Heart left ventricle (tissue), 16 donors: ENCODE measurements at regions not wholly inside any gene's neighbourhood (a gene's known extent, or its start where the extent isn't known, plus 50 kb on each side); places are given as distances from the start of the nearest gene placed in this dataset.

Experiments used
- ATAC-seq, 4 donors: fragments of 200-7000 bp; cut with Tn5 transposase; one replicate each; pipeline ENCODE4 v1.9.1; 2020 to 2022; ENCODE audit warnings: moderate library complexity in 4 of 4, mild to moderate bottlenecking in 3 of 4, moderate number of reproducible peaks in 1 of 4
- DNase-seq, 5 donors: peaks; one replicate each; pipeline ENCODE4 v3.0.0-alpha.2; 2020
- H3K27ac ChIP-seq, 12 donors: fragments of 200-600 bp; sonication (generic) in 4 of 12; one replicate each; pipeline versions ENCODE4 v1.5.0 to v1.8.0; 2016 to 2022; ENCODE audit warnings: mild to moderate bottlenecking in 2 of 12
- H3K27me3 ChIP-seq, 9 donors: fragments of 200-600 bp; sonication (generic) in 2 of 9; one replicate each; pipeline versions ENCODE4 v1.5.1 to v1.8.0; 2016 to 2022; ENCODE audit warnings: mild to moderate bottlenecking in 3 of 9
- H3K36me3 ChIP-seq, 9 donors: fragments of 200-600 bp; sonication (generic) in 2 of 9; one replicate each; pipeline versions ENCODE4 v1.5.0 to v1.8.0; 2018 to 2022; ENCODE audit warnings: mild to moderate bottlenecking in 2 of 9
- H3K4me1 ChIP-seq, 12 donors: fragments of 200-600 bp; sonication (generic) in 4 of 12; one replicate each; pipeline versions ENCODE4 v1.5.0 to v1.8.0; 2016 to 2022; ENCODE audit warnings: mild to moderate bottlenecking in 3 of 12
- H3K4me3 ChIP-seq, 12 donors: fragments of 200-600 bp; sonication (generic) in 4 of 12; one replicate each; pipeline versions ENCODE4 v1.5.0 to v1.8.0; 2017 to 2022; ENCODE audit warnings: mild to moderate bottlenecking in 9 of 12, moderate library complexity in 4 of 12
- H3K9me3 ChIP-seq, 12 donors: fragments of 200-600 bp; sonication (generic) in 4 of 12; one replicate each; pipeline versions ENCODE4 v1.5.0 to v1.8.0; 2016 to 2022; ENCODE audit warnings: mild to moderate bottlenecking in 1 of 12
- CTCF ChIP-seq, 12 donors: fragments of 200-600 bp; sonication (generic) in 4 of 12; IDR thresholded peaks; one replicate each; pipeline versions ENCODE4 v1.5.0 to v1.8.0; 2018 to 2022; ENCODE audit warnings: antibody characterized with exemption in 12 of 12, mild to moderate bottlenecking in 5 of 12
- POLR2A ChIP-seq, 2 donors: fragments of 450-650 bp; IDR thresholded peaks; one replicate each; pipeline ENCODE4 v1.6.1; 2017; ENCODE audit warnings: antibody characterized with exemption in 2 of 2, mild to moderate bottlenecking in 2 of 2, moderate library complexity in 2 of 2
- WGBS, 4 donors: extraction: QIAGEN DNeasy Blood & Tissue Kit in 2 of 4; methylation state at CpG; one replicate each; pipeline versions ENCODE4 v1.1.5 to v1.1.7; 2013 to 2018; 5-methylcytosine and 5-hydroxymethylcytosine counted together
- intact Hi-C, 10 donors: fragments of 100-400 bp; cut with DNase I; formaldehyde crosslinking; loops; one replicate each; pipeline versions ENCODE4 v1.11.1 to v1.14.2; 2022
- donor health status: ischemic (EF 13 %, LVEDD 7.1; RV severe dilation, severe dysfunction).
- donor health status: healthy with polysubstance abuse.
- donor health status: DM: no; HTN: yes; CAD: no.
- donor health status: DM: no; HTN: no; CAD: no.
- donor health status: ischemic (EF 25% LVEDD 6.9; RV normal size, moderate dysfunction).
- donor health status: ischemic (EF 25% LVEDD 5.7; RV mildly dilated, moderate dysfunction).
- donor health status: healthy.
- donor health status: DM: yes; HTN: yes; CAD: no.
- donor health status: ischemic (EF 35%, LVEDD 5.7; RV mildly dilated, moderate dysfunction).
- donor health status: nonischemic (EF 11% LVEDD 7.7; RV severe dilation, severe dysfunction).
- donor health status: DM: yes; HTN: yes; CAD: no.
- donor health status: PGD.
- donor health status: ischemic (EF 29% LVEDD 5.4; RV normal size, mild dysfunction).
- donor health status: nonischemic (EF 23%, LVEDD 6.1; RV moderate dilation, normal function).

- no peak for ATAC-seq
- H3K9me3 ChIP-seq: peaks cover 0 to 8% (median 0%) of the 10 kb centered on the region in 12 donors
- WGBS, 4 donors: 79 to 92% (median 87%) methylated on average over 2 of the region's 2 CpGs
Observed at GRCh38 chrX:139287155-139287924, 243.2 kb upstream of the F9 start.

GRCh38 chrX:139286342-139286741 lies 244.2 kb upstream of the F9 start:
- TF ChIP-seq POLR2A (IDR thresholded peaks at IDR 0.05): no peak
- no peak for TF ChIP-seq CTCF (IDR thresholded peaks at IDR 0.05)
- Histone ChIP-seq H3K4me3 (no peak overlapping the region), H3K4me1 (no peaks in the 10 kb centered on the region), H3K27ac (no peak overlapping the region), H3K9me3 (peaks cover 0 to 8% (median 0%) of the 10 kb centered on the region in 12 donors), H3K36me3 (no peaks in the 10 kb centered on the region), H3K27me3 (peaks cover 0 to 8% (median 0%) of the 10 kb centered on the region in 9 donors)
- intact Hi-C loops: no loop called here
- WGBS, 4 donors: 72 to 92% (median 84%) methylated on average over 2 of the region's 2 CpGs
- no peak for DNase-seq
- ATAC-seq: no peak

More at GRCh38 chrX:139287155-139287924, 243.2 kb upstream of the F9 start:
- Histone ChIP-seq H3K27me3 (peaks cover 0 to 8% (median 0%) of the 10 kb centered on the region in 9 donors), H3K27ac (no peak overlapping the region), H3K36me3 (no peaks in the 10 kb centered on the region), H3K4me3 (no peak overlapping the region), H3K4me1 (no peaks in the 10 kb centered on the region)
- intact Hi-C loops: no loop called here
- no peak for TF ChIP-seq CTCF (IDR thresholded peaks at IDR 0.05)
- no peak for TF ChIP-seq POLR2A (IDR thresholded peaks at IDR 0.05)
- DNase-seq: no peak

GRCh38 chrX:139267851-139268250 lies 262.7 kb upstream of the F9 start:
- peaks cover 0 to 4% (median 0%) of the 10 kb centered on the region in 12 donors for H3K9me3 ChIP-seq
- no peaks in the 10 kb centered on the region for H3K27me3 ChIP-seq
- no peak overlapping the region for H3K4me3 ChIP-seq
- TF ChIP-seq CTCF (IDR thresholded peaks at IDR 0.05) (no peak), POLR2A (IDR thresholded peaks at IDR 0.05) (no peak)
- H3K36me3 ChIP-seq: no peaks in the 10 kb centered on the region
- intact Hi-C loops: no loop called here
- DNase-seq: no peak
- H3K27ac ChIP-seq: no peak overlapping the region
- no peak for ATAC-seq
- 76 to 90% (median 80%) methylated on average over 3 of the region's 3 CpGs for WGBS, 4 donors
- no peaks in the 10 kb centered on the region for H3K4me1 ChIP-seq

- intact Hi-C loops: no loop called here
- ATAC-seq: no peak
- no peak for TF ChIP-seq POLR2A (IDR thresholded peaks at IDR 0.05)
- TF ChIP-seq CTCF (IDR thresholded peaks at IDR 0.05): no peak
Observed at GRCh38 chrX:139246295-139246694, 284.2 kb upstream of the F9 start.

More at GRCh38 chrX:139246295-139246694, 284.2 kb upstream of the F9 start:
- Histone ChIP-seq H3K4me3 (no peak overlapping the region), H3K4me1 (no peaks in the 10 kb centered on the region), H3K9me3 (peaks cover 0 to 6% (median 0%) of the 10 kb centered on the region in 12 donors), H3K27ac (no peak overlapping the region), H3K36me3 (no peaks in the 10 kb centered on the region), H3K27me3 (peaks cover 0 to 2% (median 0%) of the 10 kb centered on the region in 9 donors)
- WGBS, 4 donors: 59 to 73% (median 66%) methylated on average over 3 of the region's 3 CpGs
- no peak for DNase-seq
